CD4-positive, alpha-beta T cell treated with Interleukin-12 subunit alpha and Interleukin-12 subunit beta, for 1 hour (primary cell): ENCODE measurements at regions not wholly inside any gene's neighbourhood (a gene's known extent, or its start where the extent isn't known, plus 50 kb on each side); places are given as distances from the start of the nearest gene placed in this dataset.
"Not testable (repeated sequence)": the region's sequence is repeated elsewhere in the genome, so short reads cannot be mapped to it uniquely, and the experiment has no call there.

Experiments used
- DNase-seq: peaks from one replicate; pipeline ENCODE4 v3.0.0-alpha.2; 2020

- DNase-seq: no peak
These were observed 233.5 kb upstream of the KIAA1217 start for GRCh38 chr10:23975431-23975830.

- DNase-seq: no peak
These were observed 232.7 kb upstream of the KIAA1217 start for GRCh38 chr10:23976275-23976674.

DNA sequence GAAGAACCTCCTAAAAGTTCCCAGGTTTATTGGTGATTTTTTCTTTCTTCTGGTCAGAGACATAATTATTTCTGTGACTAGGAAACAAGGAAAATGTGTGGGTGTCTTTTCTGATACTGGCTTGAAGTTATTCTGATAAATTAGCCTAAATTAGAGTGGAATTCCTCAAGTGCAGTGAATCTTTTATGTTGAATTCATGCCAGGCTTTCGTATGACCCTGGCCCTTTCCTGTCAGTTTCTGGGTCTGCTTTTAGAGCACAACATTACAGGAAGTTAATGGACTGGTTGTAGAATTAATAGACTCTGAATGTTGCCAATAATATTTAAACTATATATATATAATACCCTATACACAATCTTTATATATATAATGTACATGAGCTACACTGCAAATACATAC lies 230.6 kb upstream of the KIAA1217 start:
- no peak for DNase-seq

- no peak for DNase-seq
These were observed 228.8 kb upstream of the KIAA1217 start for GRCh38 chr10:23980094-23980493.

- DNase-seq: no peak
These were observed 227.2 kb upstream of the KIAA1217 start for GRCh38 chr10:23981520-23982309.

GRCh38 chr10:23984405-23984804 lies 224.5 kb upstream of the KIAA1217 start:
- DNase-seq: not testable (repeated sequence)

GRCh38 chr10:23988006-23988405 lies 220.9 kb upstream of the KIAA1217 start:
- no peak for DNase-seq

DNA sequence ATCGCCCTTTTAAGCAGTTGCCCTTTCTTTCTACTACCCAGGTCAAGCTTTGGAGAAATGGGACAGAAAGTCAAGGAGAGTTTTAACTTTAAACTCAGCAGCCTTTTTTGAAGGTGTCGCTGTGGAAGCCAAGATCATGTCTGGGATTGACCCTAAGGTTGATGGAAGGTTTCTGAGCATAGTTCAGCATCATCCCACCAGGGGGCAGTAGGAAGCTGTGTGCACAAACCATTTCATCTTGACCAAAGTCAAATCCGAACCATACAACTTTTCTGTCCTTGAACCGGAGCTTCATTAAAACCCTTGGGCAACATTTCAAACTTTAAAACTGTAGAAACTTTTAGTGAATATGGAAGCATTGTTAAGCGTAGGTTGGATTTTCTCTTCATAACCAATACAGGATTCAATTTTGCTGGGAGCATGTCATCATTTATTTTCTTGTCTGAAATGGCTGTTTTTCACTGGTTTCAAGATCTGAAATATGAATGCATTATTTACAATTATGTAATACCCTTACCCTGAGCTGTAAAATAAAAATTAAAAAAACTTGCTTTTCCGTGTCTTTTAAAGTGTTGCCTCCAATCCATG lies 214.4 kb upstream of the KIAA1217 start:
- no peak for DNase-seq

DNA sequence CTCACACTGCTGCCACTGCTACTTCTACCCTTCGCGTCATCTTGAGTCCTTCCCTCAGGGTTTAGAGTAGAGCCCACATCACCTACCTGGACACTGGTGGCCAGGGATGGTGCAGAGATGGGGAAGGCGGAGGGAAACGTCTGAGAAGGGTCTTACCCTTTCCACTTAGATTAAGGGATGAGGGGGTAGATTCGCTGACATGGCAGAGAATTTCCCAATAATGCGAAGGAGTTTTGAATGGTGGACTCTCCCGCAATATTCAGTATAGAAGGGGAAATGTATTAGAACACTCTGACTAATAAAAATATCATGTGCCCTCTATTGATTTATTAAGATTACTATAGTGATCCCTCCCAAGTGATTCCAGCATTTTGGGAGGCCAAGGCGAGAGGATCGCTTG lies 209.5 kb upstream of the KIAA1217 start:
- DNase-seq: no peak

DNA sequence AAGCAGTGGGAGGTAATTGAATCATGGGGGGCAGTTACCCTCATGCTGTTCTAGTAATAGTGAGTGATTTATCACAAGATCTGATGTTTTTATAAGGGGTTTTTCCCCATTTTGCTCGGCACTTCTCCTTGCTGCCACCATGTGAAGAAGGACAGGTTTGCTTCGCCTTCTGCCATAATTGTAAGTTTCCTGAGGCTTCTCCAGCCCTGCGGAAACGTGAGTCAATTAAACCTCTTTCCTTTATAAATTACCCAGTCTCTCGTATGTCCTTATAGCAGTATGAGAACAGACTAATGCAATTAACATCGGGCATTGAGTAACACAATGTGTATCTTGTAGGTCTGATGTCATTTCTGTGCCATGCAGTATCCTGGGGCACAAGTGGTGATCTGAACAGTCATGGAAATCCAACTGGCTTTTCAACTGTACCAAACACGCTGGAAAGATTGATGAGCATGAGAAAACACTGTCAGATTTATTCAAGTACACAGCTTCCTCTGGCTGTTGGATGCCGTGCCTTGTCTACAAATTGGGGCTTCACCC lies 208.6 kb upstream of the KIAA1217 start:
- no peak for DNase-seq

DNA sequence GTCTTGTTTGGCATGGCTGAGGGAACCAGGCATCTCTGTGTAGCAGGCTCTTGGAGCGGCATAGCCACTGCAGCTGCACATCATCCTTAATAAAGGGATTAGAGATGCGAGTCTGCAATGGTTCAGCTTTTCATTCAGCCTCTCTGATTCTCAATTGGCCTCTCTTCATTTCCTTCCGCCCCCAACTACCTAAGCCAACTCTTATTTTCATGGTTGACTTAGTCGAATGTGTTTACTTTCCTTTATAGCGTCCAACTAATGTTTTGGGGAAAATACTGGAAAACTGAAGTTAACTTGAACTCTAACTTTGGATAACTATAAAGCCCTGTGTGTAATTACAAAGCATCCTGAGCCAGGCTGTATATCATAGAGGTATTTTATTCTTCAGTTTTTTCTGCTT lies 202.2 kb upstream of the KIAA1217 start:
- DNase-seq: no peak

- DNase-seq: no peak
These were observed 201.6 kb upstream of the KIAA1217 start for GRCh38 chr10:24007359-24007758.

DNA sequence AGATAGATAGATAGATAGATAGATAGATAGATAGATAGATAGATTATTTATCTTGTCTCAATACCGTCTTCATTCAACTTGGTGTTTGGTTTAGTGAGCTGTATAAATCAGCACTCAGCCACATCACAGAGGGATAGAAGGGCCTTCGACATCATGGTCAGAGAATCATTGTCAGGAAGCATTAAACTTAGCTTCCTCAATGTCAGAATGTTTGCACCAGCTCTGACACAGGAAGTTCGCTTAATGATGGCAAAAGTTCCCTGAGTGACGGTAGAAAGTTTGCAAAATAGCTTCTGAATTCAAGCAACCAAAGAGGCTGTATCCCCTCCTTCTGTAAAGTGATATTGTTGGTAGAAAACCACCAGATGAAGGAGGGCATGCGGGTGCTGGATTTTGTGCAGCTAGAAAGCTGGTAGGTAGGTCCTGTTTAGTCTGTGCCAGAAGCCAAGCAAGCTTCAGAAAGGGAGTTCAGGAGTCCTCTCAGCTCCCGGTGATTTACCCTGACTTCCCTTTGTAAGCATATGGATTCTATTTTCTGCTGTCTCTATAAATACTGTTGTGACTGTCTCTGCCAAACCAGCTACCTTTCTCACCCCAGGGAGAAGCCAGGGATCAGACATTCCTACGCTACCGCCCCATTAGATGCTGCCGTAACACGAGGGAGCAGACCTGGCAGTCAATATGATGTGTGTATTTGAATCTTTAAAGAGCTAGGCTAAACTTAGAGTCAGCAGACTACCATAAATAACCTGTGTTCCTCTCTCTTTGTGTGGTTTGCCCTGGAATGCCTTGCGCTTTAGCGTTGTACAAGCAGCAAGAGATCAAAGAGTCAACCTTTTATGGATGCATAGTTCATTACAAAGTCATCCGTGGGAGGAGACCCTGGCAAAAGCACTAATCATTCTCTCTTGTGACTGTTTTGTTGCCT lies 200.5 kb upstream of the KIAA1217 start:
- DNase-seq: no peak

GRCh38 chr10:24009115-24009514 lies 199.8 kb upstream of the KIAA1217 start:
- no peak for DNase-seq

GRCh38 chr10:24009736-24010135 lies 199.2 kb upstream of the KIAA1217 start:
- DNase-seq: no peak

DNA sequence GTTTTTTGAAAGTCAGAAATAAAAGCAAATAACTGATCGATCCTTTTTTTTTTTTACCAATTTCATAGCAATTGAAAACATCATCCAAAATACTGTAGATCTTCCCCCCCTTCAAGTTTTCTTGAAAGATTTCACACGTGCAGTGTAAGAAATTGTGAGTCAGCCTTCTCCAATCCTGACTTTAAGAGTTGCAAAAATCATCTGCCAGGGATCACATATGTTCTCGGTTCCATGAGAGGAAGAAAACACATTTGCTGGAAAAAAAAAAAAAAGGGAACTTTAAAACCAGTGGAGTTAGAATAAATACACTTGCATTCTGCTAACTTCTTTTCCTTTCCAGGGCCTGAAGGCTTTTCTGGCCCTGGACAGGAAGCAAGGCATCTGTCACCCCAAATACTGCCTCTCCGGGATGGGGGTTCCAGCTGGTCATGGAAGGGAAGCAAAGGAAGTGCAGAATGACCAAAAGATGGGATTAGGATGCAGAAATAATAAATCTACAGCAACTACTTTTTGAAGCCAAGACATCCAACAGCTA lies 198.4 kb upstream of the KIAA1217 start:
- no peak for DNase-seq

GRCh38 chr10:24012249-24012803 lies 196.6 kb upstream of the KIAA1217 start:
- DNase-seq: no peak

DNA sequence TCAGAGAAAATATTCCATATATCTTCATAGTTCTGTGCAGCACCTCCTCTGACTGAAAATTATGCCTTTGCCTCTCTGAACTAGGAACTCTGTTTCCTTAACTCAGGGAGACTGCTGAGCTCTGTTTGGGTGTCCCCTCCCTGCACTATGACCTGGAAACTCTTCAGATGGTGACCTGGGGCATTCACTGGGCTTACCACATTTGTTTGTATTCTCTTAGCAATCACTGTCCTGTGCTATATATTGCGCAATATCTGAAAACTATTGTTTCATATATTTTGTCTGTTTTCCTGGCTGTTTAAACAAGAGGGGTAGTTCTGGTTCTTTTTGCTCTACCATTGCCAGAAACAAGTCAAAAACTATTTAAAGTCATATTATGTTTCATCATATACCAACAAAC lies 181.8 kb upstream of the KIAA1217 start:
- DNase-seq: no peak

DNA sequence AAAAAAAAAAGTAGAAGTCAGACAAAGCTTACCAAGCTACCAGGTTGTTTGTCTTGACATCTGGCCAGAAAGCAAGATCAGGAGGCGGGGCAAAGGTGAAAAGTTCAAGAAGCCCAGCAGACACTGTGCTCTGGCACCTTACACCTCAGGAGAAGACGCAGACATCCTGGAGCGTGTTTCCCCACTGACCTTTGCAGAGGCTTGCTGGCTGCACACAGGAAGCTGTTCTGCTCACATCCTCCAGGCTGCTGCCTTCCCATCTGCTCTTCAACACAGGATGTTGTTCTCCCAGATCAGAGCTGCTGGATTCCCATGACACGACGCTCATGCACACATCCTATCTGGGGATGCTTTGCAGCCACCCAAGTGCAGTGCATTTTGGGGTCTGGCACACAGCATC lies 174.4 kb upstream of the KIAA1217 start:
- no peak for DNase-seq

DNA sequence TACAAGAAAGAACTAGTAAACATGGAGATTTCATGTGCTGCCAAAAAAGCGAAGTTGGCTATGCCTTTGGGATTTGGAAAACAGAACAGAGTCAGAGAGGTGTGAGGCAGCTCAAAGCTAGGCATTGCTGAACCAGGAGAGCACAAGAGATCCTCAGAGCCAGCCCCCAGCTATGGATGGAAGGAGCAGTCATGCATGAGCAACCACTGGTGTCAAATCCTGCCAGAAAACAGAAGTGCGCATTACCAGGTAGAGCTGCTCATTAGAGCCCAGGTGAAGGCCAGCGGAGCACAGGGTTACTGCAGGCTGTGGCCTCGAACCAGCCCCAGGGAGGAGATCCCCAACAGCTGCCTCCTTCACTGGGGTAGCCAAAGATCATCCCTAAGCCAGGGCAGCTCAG lies 173.2 kb upstream of the KIAA1217 start:
- no peak for DNase-seq

DNA sequence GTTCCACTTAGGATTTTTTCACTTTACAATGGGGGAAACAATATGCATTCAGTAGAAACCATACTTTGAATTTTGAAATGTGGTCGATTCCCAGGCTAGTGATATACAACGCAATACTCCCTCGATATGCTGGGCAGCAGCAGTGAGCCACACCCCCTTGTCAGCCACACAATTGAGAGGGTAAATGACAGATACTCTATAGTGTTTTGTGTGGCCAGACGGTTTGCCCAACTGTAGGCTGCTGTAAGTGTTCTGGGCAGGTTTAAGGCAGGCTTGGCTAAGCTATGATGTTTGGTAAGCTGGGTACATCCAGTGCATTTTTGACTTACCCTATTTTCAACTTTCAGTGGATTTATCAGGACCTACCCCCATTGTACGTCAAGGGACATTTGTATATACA lies 169.6 kb upstream of the KIAA1217 start:
- DNase-seq: no peak

GRCh38 chr10:24039897-24040296 lies 169.0 kb upstream of the KIAA1217 start:
- DNase-seq: no peak

DNA sequence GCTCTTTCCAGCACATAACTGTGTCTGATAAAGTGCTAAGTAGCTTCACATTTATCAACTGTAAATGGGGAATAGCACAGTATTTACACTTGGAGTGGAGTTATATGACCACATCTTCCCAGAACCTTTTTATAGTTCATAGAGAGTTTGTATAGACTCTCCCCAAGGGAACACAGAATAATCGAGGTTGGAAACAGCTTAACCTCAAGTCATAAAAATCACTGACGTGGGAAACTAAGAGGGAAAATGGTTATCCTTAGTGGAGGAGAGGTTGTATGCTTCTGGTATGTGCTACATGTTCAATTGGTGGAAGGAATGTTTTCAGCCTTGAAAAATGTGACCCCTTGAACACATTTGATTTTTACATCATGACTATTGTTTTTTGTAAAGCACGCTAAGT lies 167.9 kb upstream of the KIAA1217 start:
- no peak for DNase-seq
